Activated T-helper 17 cell treated with anti-CD3 and anti-CD28 coated beads, Interleukin-2, amount 50 U/mL, for 72 hours (primary cell): ENCODE measurements at regions not wholly inside any gene's neighbourhood (a gene's known extent, or its start where the extent isn't known, plus 50 kb on each side); places are given as distances from the start of the nearest gene placed in this dataset.
"Not testable (repeated sequence)": the region's sequence is repeated elsewhere in the genome, so short reads cannot be mapped to it uniquely, and the experiment has no call there.

ENCODE experiments used
- ATAC-seq: fragments of 150-1000 bp; cut with Tn5 transposase; replicated peaks from 2 replicates; pipeline ENCODE4 v1.10.0; 2021; ENCODE audit warnings: mild to moderate bottlenecking, moderate library complexity
- H3K27ac Mint-ChIP-seq: one replicate; pipeline ENCODE4 v1.8.0; 2022; ENCODE audit warnings: mixed read lengths
- H3K27me3 Mint-ChIP-seq: one replicate; pipeline ENCODE4 v1.8.0; 2022; ENCODE audit warnings: mixed read lengths
- H3K36me3 Mint-ChIP-seq: one replicate; pipeline ENCODE4 v1.8.0; 2022; ENCODE audit warnings: low read depth, mild to moderate bottlenecking, mixed read lengths
- H3K4me1 Mint-ChIP-seq: one replicate; pipeline ENCODE4 v1.8.0; 2022; ENCODE audit warnings: mixed read lengths
- H3K4me3 Mint-ChIP-seq: one replicate; pipeline ENCODE4 v1.8.0; 2022; ENCODE audit warnings: mild to moderate bottlenecking, mixed read lengths
- H3K9me3 Mint-ChIP-seq: one replicate; pipeline ENCODE4 v1.8.0; 2022; ENCODE audit warnings: mixed read lengths

GRCh38 chr5:82489683-82490082, 211.5 kb upstream of the RPS23 start:
- Mint-ChIP-seq H3K4me3 (no peak overlapping the region), H3K36me3 (no peaks in the 10 kb centered on the region), H3K9me3 (no peaks in the 10 kb centered on the region), H3K27me3 (no peaks in the 10 kb centered on the region), H3K4me1 (no peaks in the 10 kb centered on the region), H3K27ac (no peak overlapping the region)
- ATAC-seq: no peak

GRCh38 chr5:82487131-82487530, 209.0 kb upstream of the RPS23 start:
- Mint-ChIP-seq H3K27ac (no peak overlapping the region), H3K36me3 (no peaks in the 10 kb centered on the region), H3K4me1 (no peaks in the 10 kb centered on the region), H3K4me3 (no peak overlapping the region), H3K27me3 (no peaks in the 10 kb centered on the region), H3K9me3 (no peaks in the 10 kb centered on the region)
- no peak for ATAC-seq

GRCh38 chr5:82480331-82480730, 202.2 kb upstream of the RPS23 start:
- Mint-ChIP-seq H3K4me3 (no peak overlapping the region), H3K27ac (no peak overlapping the region), H3K36me3 (no peaks in the 10 kb centered on the region), H3K27me3 (peaks cover 7% of the 10 kb centered on the region), H3K9me3 (no peaks in the 10 kb centered on the region), H3K4me1 (no peaks in the 10 kb centered on the region)
- no peak for ATAC-seq

- H3K9me3 Mint-ChIP-seq: no peaks in the 10 kb centered on the region
- no peaks in the 10 kb centered on the region for H3K36me3 Mint-ChIP-seq
- no peaks in the 10 kb centered on the region for H3K4me1 Mint-ChIP-seq
- peaks cover 7% of the 10 kb centered on the region for H3K27me3 Mint-ChIP-seq
- H3K4me3 Mint-ChIP-seq: no peak overlapping the region
- no peak overlapping the region for H3K27ac Mint-ChIP-seq
- no peak for ATAC-seq
Measured at GRCh38 chr5:82476155-82476554, 198.0 kb upstream of the RPS23 start.

- no peak overlapping the region for H3K4me3 Mint-ChIP-seq
- ATAC-seq: no peak
- no peaks in the 10 kb centered on the region for H3K4me1 Mint-ChIP-seq
- H3K27me3 Mint-ChIP-seq: no peaks in the 10 kb centered on the region
- no peaks in the 10 kb centered on the region for H3K9me3 Mint-ChIP-seq
- no peak overlapping the region for H3K27ac Mint-ChIP-seq
- no peaks in the 10 kb centered on the region for H3K36me3 Mint-ChIP-seq
Measured at GRCh38 chr5:82473262-82473661, 195.1 kb upstream of the RPS23 start.

GRCh38 chr5:82470185-82470994, 192.2 kb upstream of the RPS23 start:
- H3K27me3 Mint-ChIP-seq: no peaks in the 10 kb centered on the region
- no peaks in the 10 kb centered on the region for H3K4me1 Mint-ChIP-seq
- no peak for ATAC-seq
- H3K27ac Mint-ChIP-seq: no peak overlapping the region
- H3K9me3 Mint-ChIP-seq: no peaks in the 10 kb centered on the region
- no peaks in the 10 kb centered on the region for H3K36me3 Mint-ChIP-seq
- H3K4me3 Mint-ChIP-seq: no peak overlapping the region

- no peaks in the 10 kb centered on the region for H3K27me3 Mint-ChIP-seq
- no peak overlapping the region for H3K4me3 Mint-ChIP-seq
- ATAC-seq: no peak
- H3K36me3 Mint-ChIP-seq: no peaks in the 10 kb centered on the region
- no peaks in the 10 kb centered on the region for H3K4me1 Mint-ChIP-seq
- no peaks in the 10 kb centered on the region for H3K9me3 Mint-ChIP-seq
- H3K27ac Mint-ChIP-seq: no peak overlapping the region
Measured at GRCh38 chr5:82466986-82467561, 188.9 kb upstream of the RPS23 start.

GRCh38 chr5:82465235-82465634, 187.1 kb upstream of the RPS23 start:
- no peak overlapping the region for H3K27ac Mint-ChIP-seq
- peaks cover 4% of the 10 kb centered on the region for H3K9me3 Mint-ChIP-seq
- H3K27me3 Mint-ChIP-seq: no peaks in the 10 kb centered on the region
- H3K36me3 Mint-ChIP-seq: no peaks in the 10 kb centered on the region
- no peaks in the 10 kb centered on the region for H3K4me1 Mint-ChIP-seq
- ATAC-seq: no peak
- no peak overlapping the region for H3K4me3 Mint-ChIP-seq

- no peaks in the 10 kb centered on the region for H3K4me1 Mint-ChIP-seq
- no peak for ATAC-seq
- no peaks in the 10 kb centered on the region for H3K36me3 Mint-ChIP-seq
Measured at GRCh38 chr5:82459626-82460025, 181.5 kb upstream of the RPS23 start.

GRCh38 chr5:82455317-82455716, 177.2 kb upstream of the RPS23 start:
- H3K9me3 Mint-ChIP-seq: peaks cover 10% of the 10 kb centered on the region
- H3K27ac Mint-ChIP-seq, H3K4me1 Mint-ChIP-seq, H3K36me3 Mint-ChIP-seq, H3K4me3 Mint-ChIP-seq, H3K27me3 Mint-ChIP-seq, ATAC-seq: not testable (repeated sequence)

More at GRCh38 chr5:82459626-82460025, 181.5 kb upstream of the RPS23 start:
- Mint-ChIP-seq H3K27ac (no peak overlapping the region), H3K9me3 (peaks cover 15% of the 10 kb centered on the region), H3K27me3 (peaks cover 3% of the 10 kb centered on the region), H3K4me3 (no peak overlapping the region)

- Mint-ChIP-seq H3K4me3 (no peak overlapping the region), H3K27ac (no peak overlapping the region), H3K36me3 (no peaks in the 10 kb centered on the region), H3K4me1 (no peaks in the 10 kb centered on the region), H3K27me3 (no peaks in the 10 kb centered on the region), H3K9me3 (no peaks in the 10 kb centered on the region)
- ATAC-seq: no peak
Measured at GRCh38 chr5:82448374-82448773, 170.2 kb upstream of the RPS23 start.

GRCh38 chr5:82447913-82448312, 169.8 kb upstream of the RPS23 start:
- Mint-ChIP-seq H3K4me1 (no peaks in the 10 kb centered on the region), H3K4me3 (no peak overlapping the region), H3K9me3 (no peaks in the 10 kb centered on the region), H3K27ac (no peak overlapping the region), H3K36me3 (no peaks in the 10 kb centered on the region), H3K27me3 (no peaks in the 10 kb centered on the region)
- ATAC-seq: no peak

GRCh38 chr5:82446809-82447208, 168.7 kb upstream of the RPS23 start:
- Mint-ChIP-seq H3K4me3 (no peak overlapping the region), H3K36me3 (no peaks in the 10 kb centered on the region), H3K27ac (no peak overlapping the region), H3K9me3 (no peaks in the 10 kb centered on the region), H3K4me1 (no peaks in the 10 kb centered on the region), H3K27me3 (no peaks in the 10 kb centered on the region)
- no peak for ATAC-seq

- Mint-ChIP-seq H3K27me3 (no peaks in the 10 kb centered on the region), H3K4me3 (no peak overlapping the region), H3K27ac (no peak overlapping the region), H3K9me3 (no peaks in the 10 kb centered on the region), H3K36me3 (no peaks in the 10 kb centered on the region), H3K4me1 (no peaks in the 10 kb centered on the region)
- ATAC-seq: no peak
Measured at GRCh38 chr5:82445726-82446335, 167.7 kb upstream of the RPS23 start.

GRCh38 chr5:82439750-82440445, 161.7 kb upstream of the RPS23 start:
- Mint-ChIP-seq H3K4me3 (no peak overlapping the region), H3K36me3 (no peaks in the 10 kb centered on the region), H3K9me3 (no peaks in the 10 kb centered on the region), H3K4me1 (no peaks in the 10 kb centered on the region), H3K27ac (no peak overlapping the region), H3K27me3 (no peaks in the 10 kb centered on the region)
- ATAC-seq: no peak
